DMS 273 treated with DMSO at 0.1 percent for 48 hours (cell line): ENCODE measurements at regions not wholly inside any gene's neighbourhood (a gene's known extent, or its start where the extent isn't known, plus 50 kb on each side); places are given as distances from the start of the nearest gene placed in this dataset.

Source experiments
- DNase-seq: peaks from one replicate; lab custom pipeline; 2025; lab: John Stamatoyannopoulos, UW

DNA sequence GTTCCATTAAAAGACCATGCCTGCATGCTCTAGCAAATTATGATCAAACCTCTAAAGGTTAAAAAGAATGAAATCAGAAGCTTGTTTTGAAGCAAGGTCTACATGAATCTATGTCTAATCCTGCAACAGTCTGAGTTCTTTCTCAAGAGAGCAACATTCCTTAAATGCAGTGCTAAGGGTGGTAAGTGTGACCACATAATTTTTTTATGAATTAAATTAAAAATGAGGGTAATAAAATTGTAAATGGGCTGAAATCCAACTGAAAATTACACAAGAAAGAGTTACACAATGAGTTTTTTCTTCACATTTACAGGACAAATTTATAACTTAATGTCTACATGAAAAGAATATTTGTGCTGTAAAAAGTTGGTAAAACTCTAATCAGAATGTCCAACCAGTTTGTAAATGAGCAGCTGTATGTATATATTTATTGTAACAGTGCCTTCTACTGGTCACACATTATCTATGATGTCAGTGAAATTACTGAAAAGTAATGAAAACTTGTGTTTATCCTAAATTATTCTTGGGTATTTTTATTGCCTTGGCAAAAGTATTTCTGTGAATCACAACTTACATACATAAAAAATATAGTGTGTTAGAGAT, 336.3 kb upstream of the PITX2 start:
- no peak for DNase-seq

DNA sequence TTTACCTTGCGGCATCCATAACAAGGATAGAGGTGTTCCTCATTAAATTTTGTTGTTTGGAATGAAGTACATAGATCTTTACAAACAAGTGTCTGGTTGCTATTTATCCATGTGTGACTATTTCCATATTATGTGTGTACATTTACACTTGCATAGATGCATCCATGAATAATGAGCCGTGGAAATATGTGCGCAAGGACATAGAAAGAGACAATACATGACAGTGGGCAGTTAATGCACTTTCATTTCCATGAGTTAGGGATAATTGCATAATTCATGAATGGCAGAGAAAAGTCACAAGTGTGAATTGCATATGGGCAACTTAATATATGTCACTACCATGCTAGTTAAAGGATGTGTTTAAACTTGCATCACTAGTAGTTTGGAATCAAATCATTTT, 338.2 kb upstream of the PITX2 start:
- DNase-seq = no peak

DNA sequence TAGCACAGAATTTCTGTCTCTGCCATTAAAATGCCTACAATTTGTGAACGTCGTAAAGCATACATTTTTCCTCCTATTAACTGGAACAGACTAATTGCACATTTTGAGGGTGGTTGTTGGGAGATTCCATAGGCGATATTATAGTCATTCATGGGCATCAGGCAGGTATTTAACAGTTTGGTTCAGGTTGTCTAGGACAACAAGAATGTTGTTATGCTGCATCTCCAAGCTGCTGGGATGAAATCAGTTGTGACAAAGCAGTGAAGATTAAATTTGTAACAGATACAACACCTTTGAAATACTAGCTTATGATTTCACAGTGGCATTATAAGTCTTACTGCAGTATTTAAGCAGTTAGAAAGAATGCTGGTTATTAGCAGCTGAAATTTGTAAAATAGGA, 339.7 kb upstream of the PITX2 start:
- no peak for DNase-seq

DNA sequence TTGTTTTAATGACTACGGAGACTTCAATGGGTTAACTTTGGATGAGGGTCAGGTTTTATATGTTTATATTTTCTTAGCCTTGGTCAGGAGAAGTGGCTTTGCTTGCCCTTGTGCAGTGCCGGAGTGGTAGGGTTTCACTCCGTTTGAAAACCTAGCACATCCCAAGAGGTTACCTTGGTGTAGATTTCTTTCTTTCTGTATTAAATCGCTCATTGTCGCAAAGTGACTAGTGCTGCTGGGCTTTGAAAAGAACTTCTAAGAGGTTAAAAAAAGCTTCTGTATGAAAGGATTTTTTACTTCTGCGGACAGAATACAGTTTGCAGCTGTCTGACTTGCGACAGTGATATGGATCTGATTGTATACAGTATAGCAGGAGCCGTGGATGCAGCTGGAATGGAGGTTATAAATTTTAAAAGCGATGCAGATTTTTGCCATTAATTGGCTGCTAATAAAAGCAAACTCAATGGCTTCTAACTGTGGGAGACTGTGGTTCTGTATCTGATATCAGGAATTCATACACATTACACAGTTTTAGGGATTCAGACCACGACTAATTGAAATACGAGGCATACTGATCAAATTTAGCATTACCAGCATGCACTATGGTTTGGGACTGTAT, 340.9 kb upstream of the PITX2 start:
- no peak for DNase-seq

DNA sequence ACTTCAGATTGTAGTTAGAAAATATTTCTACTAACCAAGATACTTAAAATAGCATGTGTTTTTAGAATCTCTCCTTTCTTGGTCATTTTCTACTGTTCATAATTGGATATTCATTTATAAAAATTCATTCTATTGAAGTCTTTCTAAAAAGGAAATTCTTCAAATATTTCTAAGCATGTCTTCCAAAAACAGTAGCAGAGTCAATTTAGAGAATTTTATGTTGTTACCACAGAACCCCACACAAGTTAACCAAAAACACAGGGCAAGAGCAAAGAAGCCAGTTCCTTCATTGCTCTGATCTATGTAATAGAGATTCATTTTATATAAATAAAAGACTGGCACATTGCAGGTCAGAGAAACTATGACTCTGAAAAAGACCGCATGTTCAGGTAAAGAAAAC, 345.1 kb upstream of the PITX2 start:
- DNase-seq = no peak

DNA sequence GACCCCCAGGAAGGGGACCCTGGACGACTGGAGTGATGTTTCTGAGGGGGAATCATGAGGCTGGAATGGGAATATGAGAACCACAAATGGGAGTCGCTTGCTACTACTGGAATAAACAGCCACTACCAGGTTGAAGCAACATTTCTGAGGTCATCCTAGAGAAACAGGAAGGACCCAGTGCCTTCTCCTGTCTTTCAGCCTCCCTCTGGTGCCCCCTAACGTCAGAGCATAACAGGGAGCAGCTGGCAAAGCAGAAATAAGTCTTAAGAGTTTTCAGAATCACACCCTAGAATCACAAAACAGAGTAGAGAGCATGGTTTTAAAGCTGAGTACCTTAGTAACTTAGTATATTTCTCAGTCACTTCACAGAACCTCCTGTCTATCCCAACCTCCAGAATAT, 347.8 kb upstream of the PITX2 start:
- no peak for DNase-seq

DNA sequence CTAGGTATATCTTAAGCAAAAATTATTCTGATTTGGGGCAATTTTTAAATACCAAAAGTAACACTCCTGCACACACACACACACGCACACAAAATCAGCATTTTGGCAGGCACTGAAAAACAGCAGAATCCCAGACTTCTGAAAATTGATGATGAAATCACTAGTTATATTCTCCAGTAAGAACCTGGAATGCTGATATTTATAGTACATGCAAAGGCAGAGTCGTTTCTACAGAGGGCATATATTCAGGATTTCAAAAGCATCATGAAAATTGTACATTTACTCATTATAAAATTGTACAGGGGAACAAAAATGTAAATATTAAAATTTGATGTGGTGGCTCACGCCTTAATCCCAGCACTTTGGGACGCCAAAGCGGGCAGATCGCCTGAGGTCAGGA, 352.5 kb upstream of the PITX2 start:
- no peak for DNase-seq

DNA sequence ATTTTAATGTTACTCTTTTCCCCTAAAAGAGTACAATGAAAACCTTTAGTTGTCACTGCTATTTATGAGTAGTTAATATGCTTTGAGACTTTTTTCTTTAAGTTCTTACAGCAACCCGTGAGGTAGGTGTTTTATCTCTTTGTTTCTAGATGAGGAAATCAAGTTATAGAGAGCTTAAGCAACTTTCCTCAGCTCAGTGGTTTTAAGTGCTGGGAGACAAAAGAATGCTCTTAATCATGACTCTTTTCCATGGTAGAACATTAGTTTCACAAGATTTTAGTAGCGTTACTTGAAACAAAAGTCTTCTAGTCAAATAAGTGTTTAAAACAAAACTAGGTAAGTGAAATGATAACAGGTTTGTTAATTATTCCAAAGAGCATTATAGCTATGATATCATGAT, 354.7 kb upstream of the PITX2 start:
- DNase-seq = no peak

DNA sequence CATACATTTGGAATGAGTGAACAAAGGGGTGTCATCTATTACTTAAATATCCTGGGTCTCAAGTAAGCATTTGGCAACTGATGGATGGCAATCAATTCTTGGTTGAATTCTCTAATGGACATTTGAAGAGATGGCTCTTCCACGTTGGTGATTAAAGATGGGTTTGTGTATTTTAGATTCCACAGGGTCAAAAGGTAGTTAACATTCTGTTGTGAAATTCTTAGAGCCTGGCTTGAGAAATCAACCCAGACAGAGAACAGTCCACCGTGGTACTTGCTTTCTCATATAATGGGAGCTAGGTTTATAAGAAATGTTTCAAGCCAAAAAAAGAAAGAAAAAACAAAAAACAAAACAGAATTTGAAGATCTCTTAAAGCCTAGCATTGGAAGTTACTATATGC, 355.9 kb upstream of the PITX2 start:
- DNase-seq = no peak

DNA sequence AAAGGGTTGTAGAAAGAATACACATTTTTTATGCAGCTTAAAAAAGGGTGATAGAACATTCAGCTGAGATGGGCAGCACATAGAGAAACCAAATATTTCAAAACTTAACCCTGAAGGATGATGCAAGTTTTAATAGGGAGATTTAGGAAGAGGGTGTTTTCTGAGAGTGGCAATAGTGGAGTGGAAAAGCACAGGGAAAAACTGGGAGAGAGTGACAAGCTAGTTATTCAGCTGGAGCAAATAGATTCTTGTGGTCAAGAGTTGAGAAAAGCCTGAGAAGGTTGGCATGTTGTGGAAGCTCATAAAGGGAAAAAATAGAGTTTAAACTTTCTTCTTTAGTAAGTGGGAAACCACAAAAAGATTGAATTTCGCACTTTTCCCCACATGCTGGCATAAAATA, 359.6 kb upstream of the PITX2 start:
- DNase-seq = no peak

DNA sequence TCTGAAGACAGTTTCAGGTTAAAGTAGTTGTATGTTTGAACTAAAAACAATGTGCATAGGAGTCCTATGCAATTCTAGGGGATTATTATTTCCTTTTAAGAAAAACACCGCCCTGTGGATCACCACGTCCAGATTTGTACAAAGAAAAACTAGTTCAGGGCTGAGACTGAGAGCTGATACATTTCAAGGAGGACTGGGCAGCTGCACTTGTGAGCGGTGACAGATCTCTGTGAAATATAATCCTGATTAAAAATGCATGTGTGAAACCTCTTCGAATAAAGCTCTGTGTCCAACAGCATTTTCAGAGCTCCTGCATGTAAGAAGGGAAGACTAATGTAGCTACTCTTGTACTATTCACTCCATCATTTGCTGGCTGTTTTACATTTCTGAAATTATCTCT, 365.8 kb upstream of the PITX2 start:
- DNase-seq = no peak

DNA sequence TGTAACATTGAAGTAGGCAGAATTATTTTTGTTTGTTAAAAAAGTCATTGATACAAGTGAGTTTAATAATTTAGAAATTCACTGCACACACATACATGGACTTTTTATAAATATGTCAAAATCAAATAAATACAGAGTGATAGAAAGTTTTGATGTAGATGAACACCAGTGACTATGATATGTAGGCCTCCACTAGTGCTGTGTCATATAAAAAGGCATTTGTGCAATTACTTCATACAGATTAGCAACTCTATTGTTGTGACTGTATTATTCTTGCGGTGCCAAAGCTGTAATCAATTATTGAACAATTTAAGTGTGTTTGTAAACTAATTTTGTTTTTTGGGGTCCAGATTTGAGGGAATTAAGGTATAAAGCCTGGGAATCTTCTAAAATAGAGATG, 366.2 kb upstream of the PITX2 start:
- DNase-seq = no peak

DNA sequence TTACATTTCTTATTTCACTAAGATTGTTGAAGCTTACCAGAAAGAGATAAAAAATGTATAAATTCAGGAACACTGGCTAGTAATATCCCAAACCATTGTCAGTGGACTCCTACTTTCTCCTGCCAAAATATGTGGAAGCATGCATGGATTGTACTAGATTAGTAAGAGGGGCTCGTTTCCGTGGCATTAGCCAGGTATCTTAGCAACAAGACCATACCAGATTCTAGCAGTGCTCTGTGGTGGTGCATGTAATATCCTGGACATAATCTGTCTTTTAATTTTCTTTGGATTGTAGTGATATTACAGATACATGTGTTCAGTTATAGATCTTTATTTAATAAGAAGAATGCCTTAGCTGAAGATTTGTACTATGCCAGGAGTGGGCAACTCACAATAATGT, 371.9 kb upstream of the PITX2 start:
- DNase-seq = no peak

DNA sequence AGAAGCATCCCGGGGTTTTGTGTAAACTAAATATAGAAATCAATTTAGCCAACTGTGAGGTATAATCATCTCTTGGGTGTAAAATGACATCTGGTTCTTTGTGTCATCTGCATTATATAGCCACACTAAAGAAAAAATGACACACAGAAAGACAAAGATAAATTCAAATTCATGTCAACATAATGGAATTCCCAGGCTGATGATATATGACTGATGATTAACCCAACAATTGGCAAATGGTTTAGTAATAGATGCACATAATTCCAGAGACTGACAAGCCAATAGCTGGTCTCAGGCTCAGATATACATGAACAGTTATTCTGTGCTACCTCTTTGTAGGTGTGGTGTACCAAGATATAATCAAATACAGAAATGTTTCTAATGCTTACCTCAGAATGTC, 375.4 kb upstream of the PITX2 start:
- no peak for DNase-seq

DNA sequence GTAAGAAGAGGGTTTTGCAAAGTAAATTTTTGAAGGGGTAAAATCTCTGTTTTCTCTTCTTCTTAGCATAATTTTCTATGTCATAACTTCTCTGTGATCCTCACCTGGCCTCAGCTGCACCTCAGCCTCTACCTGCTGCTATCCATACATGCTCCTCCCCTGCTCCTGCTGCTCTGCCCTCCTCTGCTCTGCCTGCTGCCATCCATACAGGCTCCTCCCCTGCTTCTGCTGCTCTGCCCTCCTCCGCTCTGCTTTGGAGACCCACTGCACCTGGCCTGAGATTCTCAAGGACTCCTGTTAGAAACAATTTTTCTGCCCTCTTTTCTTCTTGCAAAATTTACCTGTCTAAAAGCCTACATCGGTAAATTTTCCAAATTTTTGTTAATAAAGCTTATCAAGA, 388.6 kb upstream of the PITX2 start:
- no peak for DNase-seq

DNA sequence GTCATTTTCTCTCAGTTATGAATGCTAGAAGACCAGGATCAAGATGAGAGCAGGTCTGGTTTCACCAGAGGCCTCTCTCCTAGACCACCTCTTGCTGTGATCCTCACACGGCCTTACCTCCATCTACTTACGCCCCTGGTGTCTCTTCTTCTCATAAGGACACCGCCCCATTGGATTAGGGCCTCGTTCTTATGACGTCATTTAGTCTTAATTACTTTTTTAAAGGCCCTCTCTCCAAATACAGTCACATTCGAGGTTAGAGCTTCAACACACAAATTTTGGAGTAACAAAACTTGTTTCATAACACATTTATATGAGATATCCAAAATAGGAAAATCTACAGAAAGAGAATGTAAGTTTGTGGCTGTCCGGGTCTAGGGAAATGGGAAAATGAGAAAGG, 391.0 kb upstream of the PITX2 start:
- no peak for DNase-seq

DNA sequence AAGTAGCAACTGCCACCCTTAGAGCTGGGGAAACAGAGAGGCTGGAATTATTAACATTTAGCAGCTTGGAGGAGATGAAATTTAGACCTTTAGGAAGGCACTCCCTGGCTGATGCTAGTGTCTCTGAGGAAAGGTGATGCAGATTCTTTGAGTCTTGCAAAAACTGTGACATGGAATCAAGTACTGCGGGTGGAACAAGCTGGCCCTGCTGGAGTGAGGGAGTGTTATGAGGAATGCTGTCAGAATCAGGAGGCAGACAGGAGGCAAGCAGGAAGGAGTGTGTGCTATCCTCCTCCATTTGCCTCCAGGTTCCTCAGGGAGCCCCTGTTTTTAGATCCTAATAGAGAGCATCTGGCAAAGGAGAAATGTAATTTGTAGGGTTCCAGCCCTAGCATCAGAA, 391.7 kb upstream of the PITX2 start:
- DNase-seq = no peak

DNA sequence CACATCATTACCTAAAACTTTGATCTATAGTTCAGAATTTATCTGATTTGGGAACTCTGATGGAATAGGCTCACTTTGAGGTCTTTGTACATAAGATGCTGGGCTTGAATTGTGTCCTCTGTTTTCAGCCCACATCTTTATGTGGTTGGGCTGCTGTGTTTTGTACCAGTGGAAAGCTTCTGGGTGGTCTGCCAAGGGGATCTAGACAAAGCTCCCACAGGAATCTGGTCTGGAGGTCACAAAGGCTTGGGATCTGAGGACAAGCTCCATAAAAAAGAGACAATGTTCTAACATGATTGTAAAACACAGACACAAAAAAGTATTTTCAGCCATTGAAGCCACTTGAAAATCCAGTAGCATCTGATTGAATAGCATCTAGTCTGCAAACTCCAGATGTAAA, 393.5 kb upstream of the PITX2 start:
- no peak for DNase-seq

DNA sequence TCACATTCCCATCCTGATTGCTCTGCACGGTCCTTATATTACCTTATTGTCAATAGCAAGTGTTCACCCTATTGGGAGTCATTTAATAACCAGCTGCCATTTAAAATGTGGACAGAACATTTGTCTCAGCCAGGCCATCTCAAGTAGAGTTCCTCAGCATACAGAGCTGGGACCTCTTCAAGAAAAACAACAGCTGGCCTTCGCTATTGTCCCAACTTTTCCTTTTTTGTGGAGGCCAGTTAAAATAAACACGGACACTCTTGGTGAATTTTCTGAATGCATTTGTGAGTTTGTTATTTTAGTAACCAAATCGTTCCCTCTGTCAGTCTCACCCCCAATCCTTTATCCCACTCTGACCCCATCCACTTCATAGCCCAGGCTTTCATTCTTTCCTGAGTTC, 395.3 kb upstream of the PITX2 start:
- no peak for DNase-seq

DNA sequence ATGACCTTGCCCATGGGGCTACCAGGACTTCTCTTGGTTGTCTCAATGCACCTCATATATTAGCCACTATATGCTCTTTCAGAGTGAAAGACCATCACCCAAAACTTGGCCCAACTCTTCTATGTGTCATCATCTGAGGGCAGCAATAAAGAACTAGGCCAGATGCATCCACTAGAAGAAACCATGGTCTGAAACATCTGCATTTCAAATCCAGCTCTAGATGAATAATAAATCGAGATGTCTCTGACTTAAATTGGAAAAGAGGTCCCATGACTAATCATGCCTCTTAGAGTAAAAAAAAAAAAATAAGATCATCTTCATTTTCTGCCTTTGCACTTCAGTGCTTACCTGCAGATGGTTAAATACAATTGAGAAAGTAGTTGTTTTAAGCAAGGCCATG, 397.6 kb upstream of the PITX2 start:
- DNase-seq = no peak

DNA sequence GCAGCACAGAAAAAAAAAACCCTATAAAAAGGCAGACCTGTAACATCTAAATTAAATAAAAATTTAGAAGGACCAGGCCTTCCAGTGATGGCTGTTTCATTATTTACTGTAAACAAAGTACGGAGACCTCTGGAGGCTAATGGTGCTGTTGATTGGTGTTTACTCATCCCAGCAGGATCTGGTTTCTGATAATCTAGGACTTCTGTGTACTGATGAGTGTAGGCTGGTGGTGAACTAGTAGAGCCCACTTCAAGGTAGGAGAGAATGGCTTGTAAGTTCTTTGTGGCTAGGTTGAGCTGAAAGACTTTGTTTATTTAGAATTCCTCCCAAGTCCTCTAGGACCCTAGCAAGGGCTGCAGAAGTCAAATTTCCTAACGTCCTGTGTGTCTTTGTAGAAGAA, 398.1 kb upstream of the PITX2 start:
- no peak for DNase-seq

DNA sequence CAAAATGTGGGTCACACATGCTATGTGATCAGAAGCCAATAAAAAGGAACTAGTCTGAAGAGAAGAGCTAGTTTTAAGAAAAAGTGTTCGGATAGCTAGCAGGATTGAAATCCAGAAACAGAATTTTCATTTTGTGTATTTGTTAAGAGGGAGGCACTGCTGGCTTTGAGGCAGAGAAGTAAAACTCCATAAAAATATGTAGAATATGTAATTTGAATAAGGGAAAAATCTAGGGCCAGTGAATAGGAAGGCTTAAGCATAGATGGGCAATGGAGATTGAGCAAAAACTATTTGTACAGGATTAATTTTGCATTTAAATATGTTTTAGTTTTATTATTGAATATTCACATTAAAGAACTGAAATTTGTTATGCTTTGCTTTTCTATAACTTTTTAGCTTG, 399.9 kb upstream of the PITX2 start:
- no peak for DNase-seq

DNA sequence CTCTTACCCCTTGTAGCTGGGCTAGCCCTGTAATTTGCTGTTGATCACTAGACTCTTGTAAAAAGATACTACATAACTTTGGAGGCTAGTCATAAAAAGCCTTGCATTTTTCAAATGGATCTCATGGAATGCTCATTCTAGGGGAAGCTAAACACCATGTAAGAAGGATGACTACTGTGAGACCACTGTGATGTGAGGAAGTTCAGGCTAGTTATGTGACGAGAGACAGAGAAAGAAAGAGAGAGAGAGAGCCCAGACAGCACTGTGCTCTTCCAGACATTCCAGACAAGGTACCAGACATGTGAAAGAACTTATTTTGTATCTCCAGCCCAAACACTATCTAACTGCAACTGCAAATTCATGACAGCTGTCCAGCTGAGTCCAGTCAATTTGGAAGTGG, 404.6 kb upstream of the PITX2 start:
- no peak for DNase-seq

DNA sequence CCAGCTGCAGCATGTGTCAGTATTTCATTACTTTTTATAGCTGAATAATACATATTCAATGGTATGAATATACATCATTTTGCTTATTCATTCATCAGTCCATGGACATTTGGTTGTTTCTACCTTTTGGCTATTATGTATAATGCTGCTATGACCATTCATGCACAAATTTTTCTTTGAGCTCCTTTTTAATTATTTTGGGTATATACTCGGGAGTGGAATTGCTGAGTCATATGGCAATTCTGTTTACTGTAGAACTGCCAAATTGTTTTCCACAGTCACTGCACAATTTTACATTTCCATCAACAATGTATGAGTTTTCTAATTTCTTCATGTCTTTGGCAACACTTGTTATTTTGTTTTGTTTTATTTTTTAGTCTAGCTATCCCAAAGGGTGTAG, 405.9 kb upstream of the PITX2 start:
- DNase-seq = no peak
